Keratinocyte (primary cell): ENCODE measurements at regions not wholly inside any gene's neighbourhood (a gene's known extent, or its start where the extent isn't known, plus 50 kb on each side); places are given as distances from the start of the nearest gene placed in this dataset.

Source experiments
- DNase-seq: peaks from one replicate; pipeline ENCODE4 v3.0.0-alpha.2; 2011; ENCODE audit warnings: low read depth, missing footprints, low spot score
- FAIRE-seq: peaks from 2 replicates; lab custom pipeline; 2011; peaks lifted over from hg19 to GRCh38; lab: Jason Lieb, UNC
- H2AFZ ChIP-seq: 2 replicates; pipeline ENCODE4 v1.6.0; 2012; ENCODE audit warnings: low read length, control low read depth, inconsistent platforms; ENCODE audit not compliant: control insufficient read depth
- H3K27ac ChIP-seq: 2 replicates; pipeline ENCODE4 v1.5.1; 2011; ENCODE audit warnings: low read length; ENCODE audit not compliant: control insufficient read depth, insufficient read depth
- H3K27me3 ChIP-seq: 3 replicates; pipeline ENCODE4 v1.6.0; 2011; ENCODE audit warnings: low read length; ENCODE audit not compliant: control insufficient read depth, insufficient read depth; ENCODE audit errors: extremely low read depth
- H3K36me3 ChIP-seq, 2 experiments: 2 replicates in 1 of 2; 3 replicates in 1 of 2; pipeline ENCODE4 v1.5.1; 2011; ENCODE audit warnings: low read length in 2 of 2, mild to moderate bottlenecking in 1 of 2; ENCODE audit not compliant: control insufficient read depth in 2 of 2, insufficient read depth in 2 of 2; ENCODE audit errors: extremely low read depth in 1 of 2
- H3K4me1 ChIP-seq: 3 replicates; pipeline ENCODE4 v1.5.1; 2011; ENCODE audit warnings: low read length; ENCODE audit not compliant: control insufficient read depth, insufficient read depth; ENCODE audit errors: extremely low read depth
- H3K4me2 ChIP-seq: 3 replicates; pipeline ENCODE4 v1.6.0; 2011; ENCODE audit warnings: low read depth, low read length; ENCODE audit not compliant: control insufficient read depth, insufficient read depth; ENCODE audit errors: extremely low read depth
- H3K4me3 ChIP-seq, 3 experiments: fragments of 200-600 bp in 1 of 3; sonication (generic) in 1 of 3; 2 replicates in 2 of 3; 3 replicates in 1 of 3; pipeline ENCODE4 v1.5.1; 2011 to 2016; ENCODE audit warnings: low read length in 3 of 3, mild to moderate bottlenecking in 3 of 3, control low read depth in 2 of 3, inconsistent platforms in 1 of 3, low read depth in 1 of 3, mixed read lengths in 1 of 3, mixed run types in 1 of 3, moderate library complexity in 1 of 3; ENCODE audit not compliant: control insufficient read depth in 2 of 3, insufficient read depth in 2 of 3; ENCODE audit errors: extremely low read depth in 1 of 3
- H3K79me2 ChIP-seq: 2 replicates; pipeline ENCODE4 v1.6.0; 2012; ENCODE audit warnings: low read length; ENCODE audit not compliant: control insufficient read depth, insufficient read depth
- H3K9ac ChIP-seq: 3 replicates; pipeline ENCODE4 v1.6.0; 2011; ENCODE audit warnings: low read length; ENCODE audit not compliant: control insufficient read depth, insufficient read depth; ENCODE audit errors: extremely low read depth
- H3K9me1 ChIP-seq: 3 replicates; pipeline ENCODE4 v1.6.0; 2011; ENCODE audit warnings: low read length; ENCODE audit not compliant: control insufficient read depth, insufficient read depth; ENCODE audit errors: extremely low read depth
- H3K9me3 ChIP-seq: 2 replicates; pipeline ENCODE4 v1.5.1; 2012; ENCODE audit warnings: low read depth, low read length; ENCODE audit not compliant: control insufficient read depth
- H4K20me1 ChIP-seq: 3 replicates; pipeline ENCODE4 v1.6.0; 2011; ENCODE audit warnings: low read length; ENCODE audit not compliant: control insufficient read depth, insufficient read depth; ENCODE audit errors: extremely low read depth
- CTCF ChIP-seq, 3 experiments: IDR thresholded peaks in 1 of 3; conservative IDR thresholded peaks in 1 of 3; optimal IDR thresholded peaks in 1 of 3; 2 replicates in 2 of 3; 3 replicates in 1 of 3; pipeline versions ENCODE3 to v1.5.1; 2011; ENCODE audit warnings: low read length in 3 of 3, mild to moderate bottlenecking in 3 of 3, moderate library complexity in 2 of 3, control low read depth in 1 of 3, inconsistent platforms in 1 of 3; ENCODE audit not compliant: insufficient read depth in 2 of 3; ENCODE audit errors: extremely low read depth in 1 of 3
- EZH2 ChIP-seq: IDR thresholded peaks from one replicate; pipeline ENCODE4 v1.6.1; 2012; ENCODE audit warnings: inconsistent platforms, mild to moderate bottlenecking, low read length, moderate library complexity
- dilution Hi-C: fragments of 300-500 bp; cut with MboI; formaldehyde crosslinking; loops from one replicate; pipeline ENCODE4 v1.7.0; 2020; ENCODE audit warnings: low sequenced_read_pairs; ENCODE audit not compliant: extremely low pct_ligation_motif_present

- Histone ChIP-seq H3K9me1 (no peaks in the 10 kb centered on the region), H3K27me3 (no peaks in the 10 kb centered on the region), H2AFZ (no peak overlapping the region), H4K20me1 (no peaks in the 10 kb centered on the region), H3K4me2 (no peak overlapping the region), H3K36me3 (no peaks in the 10 kb centered on the region), H3K4me3 (no peak overlapping the region), H3K9ac (no peak overlapping the region), H3K27ac (no peak overlapping the region), H3K4me1 (no peaks in the 10 kb centered on the region), H3K79me2 (no peaks in the 10 kb centered on the region), H3K9me3 (no peaks in the 10 kb centered on the region)
- TF ChIP-seq EZH2 (no peak), CTCF (optimal IDR thresholded peaks at IDR 0.05 in 1 of 3, IDR thresholded peaks at IDR 0.05 in 1 of 3, conservative IDR thresholded peaks at IDR 0.05 in 1 of 3; ENCODE audit: extremely low read depth in 1 of 3, insufficient read depth in 2 of 3, low read length in 3 of 3) (no peak)
- DNase-seq: no peak
- no peak for FAIRE-seq
- dilution Hi-C loops: no loop called here
Measured at GRCh38 chr6:135577059-135577538, 79.6 kb upstream of the AHI1 start.

GRCh38 chr6:135578976-135579375 is 81.4 kb upstream of the AHI1 start:
- H2AFZ ChIP-seq: no peak overlapping the region
- no peaks in the 10 kb centered on the region for H3K9me3 ChIP-seq
- TF ChIP-seq EZH2 (no peak), CTCF (optimal IDR thresholded peaks at IDR 0.05 in 1 of 3, IDR thresholded peaks at IDR 0.05 in 1 of 3, conservative IDR thresholded peaks at IDR 0.05 in 1 of 3; ENCODE audit: extremely low read depth in 1 of 3, insufficient read depth in 2 of 3, low read length in 3 of 3) (no peak)
- DNase-seq (no peak), FAIRE-seq (no peak)
- no peak overlapping the region for H3K27ac ChIP-seq
- no peak overlapping the region for H3K4me2 ChIP-seq
- dilution Hi-C loops: no loop called here
- H3K4me3 ChIP-seq: no peak overlapping the region
- no peaks in the 10 kb centered on the region for H3K36me3 ChIP-seq
- H3K79me2 ChIP-seq: no peaks in the 10 kb centered on the region
- no peak overlapping the region for H3K9ac ChIP-seq
- no peaks in the 10 kb centered on the region for H3K9me1 ChIP-seq
- no peaks in the 10 kb centered on the region for H4K20me1 ChIP-seq
- H3K4me1 ChIP-seq: no peaks in the 10 kb centered on the region
- H3K27me3 ChIP-seq: no peaks in the 10 kb centered on the region
